ENCODE measurements at regions not wholly inside any gene's neighbourhood (a gene's known extent, or its start where the extent isn't known, plus 50 kb on each side); places are given as distances from the start of the nearest gene placed in this dataset.
A peak's percentile ranks its signal among the peaks of the same experiment; 100 is the strongest.

- DNase-seq: no peak
Measured at GRCh38 chr18:68462766-68463165, 252.1 kb downstream of the TMX3 start.

- no peak for DNase-seq
Measured at GRCh38 chr18:68462148-68462547, 252.8 kb downstream of the TMX3 start.

- DNase-seq: no peak
Measured at GRCh38 chr18:68461481-68462018, 253.4 kb downstream of the TMX3 start.

- no peak for DNase-seq
Measured at GRCh38 chr18:68459968-68460367, 254.9 kb downstream of the TMX3 start.

- no peak for DNase-seq
Measured at GRCh38 chr18:68456985-68457384, 257.9 kb downstream of the TMX3 start.

GRCh38 chr18:68455229-68455603 lies 259.7 kb downstream of the TMX3 start:
- no peak for DNase-seq

GRCh38 chr18:68454511-68455228 lies 260.2 kb downstream of the TMX3 start:
- peak; percentile 73 for DNase-seq

- peak; percentile 70 for DNase-seq
Measured at GRCh38 chr18:68449292-68449691, 265.6 kb downstream of the TMX3 start.

- peak; percentile 73 for DNase-seq
Measured at GRCh38 chr18:68448736-68449135, 266.2 kb downstream of the TMX3 start.

- DNase-seq: peak; percentile 59
Measured at GRCh38 chr18:68447286-68447685, 267.6 kb downstream of the TMX3 start.

GRCh38 chr18:68445668-68446426 lies 269.1 kb downstream of the TMX3 start:
- no peak for DNase-seq

GRCh38 chr18:68445136-68445535 lies 269.8 kb downstream of the TMX3 start:
- no peak for DNase-seq

GRCh38 chr18:68441241-68441640 lies 273.7 kb downstream of the TMX3 start:
- DNase-seq: no peak

- DNase-seq: no peak
Measured at GRCh38 chr18:68440433-68440832, 274.5 kb downstream of the TMX3 start.

GRCh38 chr18:68439642-68440041 lies 275.3 kb downstream of the TMX3 start:
- DNase-seq: no peak

- DNase-seq: peak; percentile 90
Measured at GRCh38 chr18:68438983-68439382, 275.9 kb downstream of the TMX3 start.

- DNase-seq: no peak
Measured at GRCh38 chr18:68438536-68438935, 276.4 kb downstream of the TMX3 start.

- DNase-seq: no peak
Measured at GRCh38 chr18:68436485-68436884, 278.4 kb downstream of the TMX3 start.

GRCh38 chr18:68435581-68435980 lies 279.3 kb downstream of the TMX3 start:
- no peak for DNase-seq

GRCh38 chr18:68431922-68432198 lies 283.0 kb downstream of the TMX3 start:
- DNase-seq: no peak

GRCh38 chr18:68431111-68431921 lies 283.6 kb downstream of the TMX3 start:
- DNase-seq: peak; percentile 77

- DNase-seq: peak; percentile 50
Measured at GRCh38 chr18:68429841-68430240, 285.1 kb downstream of the TMX3 start.

GRCh38 chr18:68429111-68429510 lies 285.8 kb downstream of the TMX3 start:
- DNase-seq: no peak
